ENCODE measurements at regions not wholly inside any gene's neighbourhood (a gene's known extent, or its start where the extent isn't known, plus 50 kb on each side); places are given as distances from the start of the nearest gene placed in this dataset.
"Not testable (repeated sequence)": the region's sequence is repeated elsewhere in the genome, so short reads cannot be mapped to it uniquely, and the experiment has no call there.

- no peaks in the 10 kb centered on the region for H3K9me3 ChIP-seq (ENCODE audit: control insufficient read depth, low read depth, low read length)
- H3K36me3 ChIP-seq (ENCODE audit: control insufficient read depth, low read depth, low read length): no peaks in the 10 kb centered on the region
- no peaks in the 10 kb centered on the region for H3K4me1 ChIP-seq (ENCODE audit: control insufficient read depth, low read depth, low read length)
- H3K4me3 ChIP-seq (ENCODE audit: low read length): no peak overlapping the region
- H3K27me3 ChIP-seq (ENCODE audit: control insufficient read depth, insufficient read depth, low read length): no peaks in the 10 kb centered on the region
- H3K27ac ChIP-seq (ENCODE audit: low read length): no peak overlapping the region
- H3K9ac ChIP-seq (ENCODE audit: low read length): no peak overlapping the region
Observed at GRCh38 chr10:36476399-36476798, 649.0 kb upstream of the ANKRD30A start.

DNA sequence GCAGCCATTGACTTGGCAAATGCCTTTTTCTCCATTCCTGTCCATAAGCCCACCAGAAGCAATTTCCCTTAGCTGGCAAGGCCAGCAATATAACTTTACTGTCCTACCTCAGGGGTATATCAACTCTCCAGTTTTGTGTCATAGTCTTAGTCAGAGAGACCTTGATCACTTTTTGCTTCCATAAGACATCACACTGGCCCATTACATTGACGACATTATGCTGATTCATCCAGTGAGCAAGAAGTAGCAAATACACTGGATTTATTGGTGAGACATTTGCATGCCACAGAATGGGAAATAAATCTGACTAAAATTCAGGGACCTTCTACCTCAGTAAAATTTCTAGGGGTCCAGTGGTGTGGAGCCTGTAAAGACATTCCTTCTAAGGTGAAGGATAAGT is 649.7 kb upstream of the ANKRD30A start:
- Histone ChIP-seq H3K27ac (ENCODE audit: low read length) (no peak overlapping the region), H3K36me3 (ENCODE audit: control insufficient read depth, low read depth, low read length) (no peaks in the 10 kb centered on the region), H3K4me1 (ENCODE audit: control insufficient read depth, low read depth, low read length) (no peaks in the 10 kb centered on the region), H3K9ac (ENCODE audit: low read length) (no peak overlapping the region), H3K9me3 (ENCODE audit: control insufficient read depth, low read depth, low read length) (no peaks in the 10 kb centered on the region), H3K27me3 (ENCODE audit: control insufficient read depth, insufficient read depth, low read length) (no peaks in the 10 kb centered on the region), H3K4me3 (ENCODE audit: low read length) (no peak overlapping the region)

DNA sequence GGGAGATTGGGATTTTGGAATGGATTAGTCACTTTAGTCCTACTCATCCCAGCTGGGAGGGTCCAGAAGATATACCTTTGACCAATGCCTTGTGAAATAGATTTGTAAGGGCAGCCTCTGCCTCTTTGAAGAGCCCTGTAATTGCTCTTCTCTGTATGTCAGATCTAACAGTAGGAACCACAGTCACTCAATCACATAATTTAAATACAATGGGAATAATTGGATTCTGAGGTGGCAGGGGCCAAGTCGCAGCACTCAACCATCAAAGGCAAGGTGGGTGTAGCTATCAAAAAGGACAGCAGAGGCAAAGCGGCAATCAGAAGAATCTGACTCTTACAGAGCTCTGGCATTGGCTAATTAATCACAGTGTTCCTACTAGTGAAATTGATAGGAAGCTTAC is 650.9 kb upstream of the ANKRD30A start:
- Histone ChIP-seq H3K4me1 (ENCODE audit: control insufficient read depth, low read depth, low read length) (no peaks in the 10 kb centered on the region), H3K27me3 (ENCODE audit: control insufficient read depth, insufficient read depth, low read length) (no peaks in the 10 kb centered on the region), H3K9me3 (ENCODE audit: control insufficient read depth, low read depth, low read length) (no peaks in the 10 kb centered on the region), H3K27ac (ENCODE audit: low read length) (no peak overlapping the region), H3K4me3 (ENCODE audit: low read length) (no peak overlapping the region), H3K9ac (ENCODE audit: low read length) (no peak overlapping the region), H3K36me3 (ENCODE audit: control insufficient read depth, low read depth, low read length) (no peaks in the 10 kb centered on the region)

DNA sequence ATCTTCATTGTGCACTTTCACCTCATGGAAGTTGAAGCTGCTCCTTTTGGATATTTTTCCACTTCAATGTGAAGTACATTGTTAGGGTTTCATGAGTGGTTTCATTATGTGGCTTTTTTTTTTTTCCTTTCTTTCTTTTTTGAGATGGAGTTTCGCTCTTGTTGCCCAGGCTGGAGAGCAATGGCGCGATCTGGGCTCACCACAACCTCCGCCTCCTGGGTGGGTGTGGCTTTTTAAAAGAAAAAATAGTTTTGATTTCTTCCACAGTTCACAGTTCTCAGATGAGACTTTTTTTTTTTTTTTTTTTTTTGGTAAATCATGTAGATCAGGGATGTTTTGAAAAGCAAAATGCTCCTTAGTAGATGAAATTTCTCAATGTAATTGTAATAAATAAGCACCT is 652.3 kb upstream of the ANKRD30A start:
- Histone ChIP-seq H3K27me3 (ENCODE audit: control insufficient read depth, insufficient read depth, low read length) (no peaks in the 10 kb centered on the region), H3K27ac (ENCODE audit: low read length) (no peak overlapping the region), H3K9ac (ENCODE audit: low read length) (no peak overlapping the region), H3K36me3 (ENCODE audit: control insufficient read depth, low read depth, low read length) (no peaks in the 10 kb centered on the region), H3K4me1 (ENCODE audit: control insufficient read depth, low read depth, low read length) (no peaks in the 10 kb centered on the region), H3K4me3 (ENCODE audit: low read length) (no peak overlapping the region), H3K9me3 (ENCODE audit: control insufficient read depth, low read depth, low read length) (no peaks in the 10 kb centered on the region)

GRCh38 chr10:36469585-36469984 is 655.8 kb upstream of the ANKRD30A start:
- Histone ChIP-seq H3K27me3 (ENCODE audit: control insufficient read depth, insufficient read depth, low read length) (no peaks in the 10 kb centered on the region), H3K27ac (ENCODE audit: low read length) (no peak overlapping the region), H3K4me1 (ENCODE audit: control insufficient read depth, low read depth, low read length) (no peaks in the 10 kb centered on the region), H3K9me3 (ENCODE audit: control insufficient read depth, low read depth, low read length) (no peaks in the 10 kb centered on the region), H3K4me3 (ENCODE audit: low read length) (no peak overlapping the region), H3K36me3 (ENCODE audit: control insufficient read depth, low read depth, low read length) (no peaks in the 10 kb centered on the region), H3K9ac (ENCODE audit: low read length) (no peak overlapping the region)

DNA sequence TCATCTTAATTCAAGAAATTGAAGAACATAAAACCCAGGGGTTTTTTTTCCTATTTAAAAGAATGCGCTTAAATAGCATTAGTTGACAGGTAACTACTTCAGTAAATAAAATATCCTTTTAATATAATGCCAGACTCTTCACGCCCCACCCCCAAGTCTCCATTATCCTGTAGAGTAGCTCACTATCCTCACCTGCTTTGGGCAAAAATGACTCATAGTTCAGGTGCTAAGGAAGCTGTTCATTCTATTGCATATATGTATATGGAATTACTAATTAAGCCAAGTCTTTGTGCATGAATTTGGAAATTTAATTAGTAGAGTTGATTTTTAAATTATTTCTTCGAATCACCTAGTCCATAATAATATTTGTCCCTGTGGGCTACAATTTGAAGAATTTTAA is 656.8 kb upstream of the ANKRD30A start:
- Histone ChIP-seq H3K36me3 (ENCODE audit: control insufficient read depth, low read depth, low read length) (no peaks in the 10 kb centered on the region), H3K9ac (ENCODE audit: low read length) (no peak overlapping the region), H3K4me1 (ENCODE audit: control insufficient read depth, low read depth, low read length) (no peaks in the 10 kb centered on the region), H3K9me3 (ENCODE audit: control insufficient read depth, low read depth, low read length) (no peaks in the 10 kb centered on the region), H3K4me3 (ENCODE audit: low read length) (no peak overlapping the region), H3K27ac (ENCODE audit: low read length) (no peak overlapping the region), H3K27me3 (ENCODE audit: control insufficient read depth, insufficient read depth, low read length) (no peaks in the 10 kb centered on the region)

- H3K9me3 ChIP-seq (ENCODE audit: control insufficient read depth, low read depth, low read length): no peaks in the 10 kb centered on the region
- no peaks in the 10 kb centered on the region for H3K36me3 ChIP-seq (ENCODE audit: control insufficient read depth, low read depth, low read length)
- no peak overlapping the region for H3K27ac ChIP-seq (ENCODE audit: low read length)
- no peak overlapping the region for H3K4me3 ChIP-seq (ENCODE audit: low read length)
- H3K4me1 ChIP-seq (ENCODE audit: control insufficient read depth, low read depth, low read length): no peaks in the 10 kb centered on the region
- H3K9ac ChIP-seq (ENCODE audit: low read length): no peak overlapping the region
- H3K27me3 ChIP-seq (ENCODE audit: control insufficient read depth, insufficient read depth, low read length): no peaks in the 10 kb centered on the region
Observed at GRCh38 chr10:36465604-36466379, 659.6 kb upstream of the ANKRD30A start.

DNA sequence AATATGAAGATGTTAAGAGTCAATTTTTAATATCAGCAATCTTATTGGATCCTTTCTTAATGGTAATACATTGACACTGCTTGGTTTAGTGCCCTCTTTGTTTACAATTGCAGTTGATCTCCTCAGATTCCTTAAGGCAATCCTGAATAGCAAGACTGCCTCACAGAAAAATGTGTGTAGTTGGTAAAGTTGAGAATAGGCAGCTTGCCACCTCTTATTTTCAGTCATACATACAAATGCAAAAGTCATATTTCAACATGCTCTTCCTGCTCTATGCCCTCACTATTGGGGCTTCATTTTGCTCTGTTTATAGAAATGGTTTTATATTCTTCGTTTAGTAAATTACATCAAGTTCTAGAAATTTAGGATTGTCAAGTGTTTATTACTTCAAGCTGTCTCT is 661.1 kb upstream of the ANKRD30A start:
- Histone ChIP-seq H3K9ac (ENCODE audit: low read length) (no peak overlapping the region), H3K9me3 (ENCODE audit: control insufficient read depth, low read depth, low read length) (no peaks in the 10 kb centered on the region), H3K27ac (ENCODE audit: low read length) (no peak overlapping the region), H3K27me3 (ENCODE audit: control insufficient read depth, insufficient read depth, low read length) (no peaks in the 10 kb centered on the region), H3K4me1 (ENCODE audit: control insufficient read depth, low read depth, low read length) (no peaks in the 10 kb centered on the region), H3K36me3 (ENCODE audit: control insufficient read depth, low read depth, low read length) (no peaks in the 10 kb centered on the region), H3K4me3 (ENCODE audit: low read length) (no peak overlapping the region)

GRCh38 chr10:36463390-36463789 is 662.0 kb upstream of the ANKRD30A start:
- Histone ChIP-seq H3K4me3 (ENCODE audit: low read length) (no peak overlapping the region), H3K9me3 (ENCODE audit: control insufficient read depth, low read depth, low read length) (no peaks in the 10 kb centered on the region), H3K9ac (ENCODE audit: low read length) (no peak overlapping the region), H3K36me3 (ENCODE audit: control insufficient read depth, low read depth, low read length) (no peaks in the 10 kb centered on the region), H3K27ac (ENCODE audit: low read length) (no peak overlapping the region), H3K4me1 (ENCODE audit: control insufficient read depth, low read depth, low read length) (no peaks in the 10 kb centered on the region), H3K27me3 (ENCODE audit: control insufficient read depth, insufficient read depth, low read length) (no peaks in the 10 kb centered on the region)

DNA sequence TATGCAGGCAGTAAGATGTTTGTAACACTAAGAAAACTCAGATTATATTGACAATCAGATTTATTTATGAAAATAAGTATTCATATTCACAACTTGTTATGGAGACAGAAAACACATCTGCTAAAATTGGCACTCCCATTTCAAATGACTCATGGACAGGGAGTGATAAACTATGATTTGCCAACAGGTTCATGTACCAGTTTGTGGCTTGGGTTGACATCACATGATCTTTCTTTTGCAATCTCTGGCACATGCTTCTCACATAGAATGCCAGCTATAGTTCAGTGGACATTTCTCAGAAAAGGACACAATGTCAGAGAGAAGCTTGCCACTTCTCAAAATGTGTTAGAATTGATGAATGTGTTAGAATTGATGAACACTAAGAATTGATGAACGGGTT is 663.2 kb upstream of the ANKRD30A start:
- no peak overlapping the region for H3K4me3 ChIP-seq (ENCODE audit: low read length)
- H3K36me3 ChIP-seq (ENCODE audit: control insufficient read depth, low read depth, low read length): no peaks in the 10 kb centered on the region
- H3K9ac ChIP-seq (ENCODE audit: low read length): no peak overlapping the region
- no peaks in the 10 kb centered on the region for H3K27me3 ChIP-seq (ENCODE audit: control insufficient read depth, insufficient read depth, low read length)
- no peaks in the 10 kb centered on the region for H3K4me1 ChIP-seq (ENCODE audit: control insufficient read depth, low read depth, low read length)
- H3K9me3 ChIP-seq (ENCODE audit: control insufficient read depth, low read depth, low read length): peaks cover 2% of the 10 kb centered on the region
- no peak overlapping the region for H3K27ac ChIP-seq (ENCODE audit: low read length)

- not testable (repeated sequence) for H3K9ac ChIP-seq (ENCODE audit: low read length); H3K36me3 ChIP-seq (ENCODE audit: control insufficient read depth, low read depth, low read length); H3K27me3 ChIP-seq (ENCODE audit: control insufficient read depth, insufficient read depth, low read length); H3K27ac ChIP-seq (ENCODE audit: low read length); H3K9me3 ChIP-seq (ENCODE audit: control insufficient read depth, low read depth, low read length); H3K4me1 ChIP-seq (ENCODE audit: control insufficient read depth, low read depth, low read length); H3K4me3 ChIP-seq (ENCODE audit: low read length)
Observed at GRCh38 chr10:36458437-36458836, 667.0 kb upstream of the ANKRD30A start.

GRCh38 chr10:36457751-36458150 is 667.6 kb upstream of the ANKRD30A start:
- H3K9ac ChIP-seq (ENCODE audit: low read length): no peak overlapping the region

More at GRCh38 chr10:36457751-36458150, 667.6 kb upstream of the ANKRD30A start:
- Histone ChIP-seq H3K9me3 (ENCODE audit: control insufficient read depth, low read depth, low read length) (peaks cover 2% of the 10 kb centered on the region), H3K4me1 (ENCODE audit: control insufficient read depth, low read depth, low read length) (no peaks in the 10 kb centered on the region), H3K27ac (ENCODE audit: low read length) (no peak overlapping the region), H3K36me3 (ENCODE audit: control insufficient read depth, low read depth, low read length) (no peaks in the 10 kb centered on the region), H3K27me3 (ENCODE audit: control insufficient read depth, insufficient read depth, low read length) (no peaks in the 10 kb centered on the region), H3K4me3 (ENCODE audit: low read length) (no peak overlapping the region)
